NB4 (cell line): ENCODE measurements at regions not wholly inside any gene's neighbourhood (a gene's known extent, or its start where the extent isn't known, plus 50 kb on each side); places are given as distances from the start of the nearest gene placed in this dataset.

Experiments
- CTCF ChIP-seq: IDR thresholded peaks from one replicate; pipeline ENCODE4 v1.5.1; 2012; ENCODE audit warnings: low read depth, low read length
- POLR2A ChIP-seq: IDR thresholded peaks from 2 replicates; pipeline ENCODE4 v1.6.1; 2011; ENCODE audit warnings: mild to moderate bottlenecking; ENCODE audit not compliant: insufficient read length; ENCODE audit errors: extremely low read depth

- TF ChIP-seq CTCF (no peak), POLR2A (no peak)
Observed at GRCh38 chr4:79673898-79674297, 265.9 kb upstream of the GK2 start.
